Ishikawa (cell line): ENCODE measurements at regions not wholly inside any gene's neighbourhood (a gene's known extent, or its start where the extent isn't known, plus 50 kb on each side); places are given as distances from the start of the nearest gene placed in this dataset.

Experiments used
- CEBPB ChIP-seq: IDR thresholded peaks from 2 replicates; pipeline ENCODE4 v1.6.1; 2012
- CREB1 ChIP-seq: IDR thresholded peaks from 2 replicates; pipeline ENCODE4 v1.6.1; 2012; ENCODE audit warnings: low read depth
- EGR1 ChIP-seq: IDR thresholded peaks from 2 replicates; pipeline ENCODE4 v1.6.1; 2012
- EP300 ChIP-seq: IDR thresholded peaks from 2 replicates; pipeline ENCODE4 v1.6.1; 2012; ENCODE audit warnings: borderline replicate concordance
- FOXM1 ChIP-seq: IDR thresholded peaks from 2 replicates; pipeline ENCODE4 v1.6.1; 2012; ENCODE audit warnings: low read depth, borderline replicate concordance
- MAX ChIP-seq: IDR thresholded peaks from 2 replicates; pipeline ENCODE4 v1.6.1; 2012
- RAD21 ChIP-seq: IDR thresholded peaks from 2 replicates; pipeline ENCODE4 v1.6.1; 2012; ENCODE audit warnings: low read depth
- REST ChIP-seq: IDR thresholded peaks from 2 replicates; pipeline ENCODE4 v1.6.1; 2012; ENCODE audit warnings: low read depth, mild to moderate bottlenecking
- TAF1 ChIP-seq: IDR thresholded peaks from 2 replicates; pipeline ENCODE4 v1.6.1; 2012; ENCODE audit warnings: low read depth, mild to moderate bottlenecking
- TCF12 ChIP-seq: IDR thresholded peaks from 2 replicates; pipeline ENCODE4 v1.6.1; 2012; ENCODE audit warnings: low read depth
- TEAD4 ChIP-seq: IDR thresholded peaks from 2 replicates; pipeline ENCODE4 v1.6.1; 2012
- USF1 ChIP-seq: IDR thresholded peaks from 2 replicates; pipeline ENCODE4 v1.6.1; 2012
- YY1 ChIP-seq: IDR thresholded peaks from 2 replicates; pipeline ENCODE4 v1.6.1; 2012; ENCODE audit warnings: low read depth
- ZBTB7A ChIP-seq: IDR thresholded peaks from 2 replicates; pipeline ENCODE4 v1.6.1; 2012; ENCODE audit warnings: low read depth

GRCh38 chr15:95520511-95520910 lies 810.0 kb upstream of the NR2F2 start:
- TF ChIP-seq YY1 (no peak), TAF1 (no peak), RAD21 (no peak), EGR1 (no peak), FOXM1 (no peak), EP300 (no peak), USF1 (no peak), ZBTB7A (no peak), CEBPB (no peak), CREB1 (no peak), MAX (no peak), TEAD4 (no peak), TCF12 (no peak), REST (no peak)
